ENCODE measurements at regions not wholly inside any gene's neighbourhood (a gene's known extent, or its start where the extent isn't known, plus 50 kb on each side); places are given as distances from the start of the nearest gene placed in this dataset.
A peak's percentile ranks its signal among the peaks of the same experiment; 100 is the strongest.

- H3K4me1 ChIP-seq (ENCODE audit: insufficient read depth, low read length), result peaks cover 33% of the 10 kb centered on the region
- no peaks in the 10 kb centered on the region for H4K20me1 ChIP-seq (ENCODE audit: insufficient read depth, low read length)
- H3K9me3 ChIP-seq (ENCODE audit: low read depth, low read length), result no peaks in the 10 kb centered on the region
- peak; percentile 95 for DNase-seq (ENCODE audit: insufficient read length, low spot score, missing footprints)
- peak overlapping the region; percentile 7 for H3K4me3 ChIP-seq (ENCODE audit: insufficient read depth, low read length)
- no peaks in the 10 kb centered on the region for H3K79me2 ChIP-seq (ENCODE audit: insufficient read depth, low read length)
- H3K4me2 ChIP-seq (ENCODE audit: insufficient read depth, low read length), result peak overlapping the region; percentile 57
- no peaks in the 10 kb centered on the region for H3K36me3 ChIP-seq (ENCODE audit: insufficient read depth, low read length)
- no peak for TF ChIP-seq CTCF (IDR thresholded peaks at IDR 0.05; ENCODE audit: extremely low read depth, low read depth, low read length)
- peak overlapping the region; percentile 93 for H3K27ac ChIP-seq (ENCODE audit: low read depth, low read length)
- H3K27me3 ChIP-seq (ENCODE audit: insufficient read depth, low read length), result no peaks in the 10 kb centered on the region
- peak overlapping the region; percentile 80 for H2AFZ ChIP-seq (ENCODE audit: low read length)
These were observed 122.7 kb downstream of the SLC38A6 start for GRCh38 chr14:61103541-61104339.

- H3K9me3 ChIP-seq (ENCODE audit: low read depth, low read length), result no peaks in the 10 kb centered on the region
- no peaks in the 10 kb centered on the region for H3K79me2 ChIP-seq (ENCODE audit: insufficient read depth, low read length)
- no peak overlapping the region for H3K4me3 ChIP-seq (ENCODE audit: insufficient read depth, low read length)
- DNase-seq (ENCODE audit: insufficient read length, low spot score, missing footprints), result peak; percentile 61
- peak overlapping the region; percentile 57 for H3K4me2 ChIP-seq (ENCODE audit: insufficient read depth, low read length)
- TF ChIP-seq CTCF (IDR thresholded peaks at IDR 0.05; ENCODE audit: extremely low read depth, low read depth, low read length), result no peak
- no peaks in the 10 kb centered on the region for H3K36me3 ChIP-seq (ENCODE audit: insufficient read depth, low read length)
- peak overlapping the region; percentile 93 for H3K27ac ChIP-seq (ENCODE audit: low read depth, low read length)
- H3K27me3 ChIP-seq (ENCODE audit: insufficient read depth, low read length), result no peaks in the 10 kb centered on the region
- H3K4me1 ChIP-seq (ENCODE audit: insufficient read depth, low read length), result peaks cover 33% of the 10 kb centered on the region
- peak overlapping the region; percentile 64 for H2AFZ ChIP-seq (ENCODE audit: low read length)
- no peaks in the 10 kb centered on the region for H4K20me1 ChIP-seq (ENCODE audit: insufficient read depth, low read length)
These were observed 121.8 kb downstream of the SLC38A6 start for GRCh38 chr14:61102549-61103466.
